ENCODE measurements at regions not wholly inside any gene's neighbourhood (a gene's known extent, or its start where the extent isn't known, plus 50 kb on each side); places are given as distances from the start of the nearest gene placed in this dataset.
"Not testable (repeated sequence)": the region's sequence is repeated elsewhere in the genome, so short reads cannot be mapped to it uniquely, and the experiment has no call there.

- H3K27ac ChIP-seq; ATAC-seq; CTCF ChIA-PET; POLR2A ChIA-PET; H3K4me2 ChIP-seq; H3K4me3 ChIP-seq; H3K9me3 ChIP-seq; FAIRE-seq; H3K4me1 ChIP-seq; DNase-seq (ENCODE audit: low read depth in 1 of 2, low spot score in 1 of 2): not testable (repeated sequence)
- 53% methylated on average over 4 of the region's 29 CpGs for WGBS (ENCODE audit: missing lambda C conversion rate)
These were observed 337.9 kb downstream of the GOLGA6L6 start for GRCh38 chr15:20203649-20204150.

- CTCF ChIA-PET; H3K4me3 ChIP-seq; H3K27ac ChIP-seq; DNase-seq (ENCODE audit: low read depth in 1 of 2, low spot score in 1 of 2); H3K4me1 ChIP-seq; FAIRE-seq; ATAC-seq; POLR2A ChIA-PET; H3K4me2 ChIP-seq: not testable (repeated sequence)
- peak; percentile 7; the same call in 1 of the 3 replicates for TF ChIP-seq CTCF (IDR thresholded peaks at IDR 0.05)
- H3K9me3 ChIP-seq = peaks cover 18% of the 10 kb centered on the region; the same call in 2 of the 3 replicates
- 46% methylated on average over 4 of the region's 4 CpGs for WGBS (ENCODE audit: missing lambda C conversion rate)
These were observed 346.9 kb downstream of the GOLGA6L6 start for GRCh38 chr15:20194591-20195198.

GRCh38 chr15:20192982-20193929 is 348.3 kb downstream of the GOLGA6L6 start:
- CTCF ChIA-PET, H3K27ac ChIP-seq, POLR2A ChIA-PET, H3K4me3 ChIP-seq, FAIRE-seq, H3K4me1 ChIP-seq: not testable (repeated sequence)
- peaks cover 24% of the 10 kb centered on the region; the same call in 2 of the 3 replicates for H3K9me3 ChIP-seq
- ATAC-seq (peak; percentile 98 to 100), DNase-seq (ENCODE audit: low read depth in 1 of 2, low spot score in 1 of 2) (peak in 1 of 2 experiments; percentile 64)
- peak; percentile 57 for TF ChIP-seq CTCF (IDR thresholded peaks at IDR 0.05)
- peak; percentile 65 for TF ChIP-seq RAD21 (conservative IDR thresholded peaks at IDR 0.05 in 1 of 2, IDR thresholded peaks at IDR 0.05 in 1 of 2)
- peak; percentile 44 for TF ChIP-seq SMC3 (IDR thresholded peaks at IDR 0.05)
- H3K4me2 ChIP-seq = peak overlapping the region; percentile 30; the same call in 1 of the 3 replicates
- WGBS (ENCODE audit: missing lambda C conversion rate) = 27% methylated on average over 16 of the region's 16 CpGs

- CTCF ChIA-PET; FAIRE-seq; H3K27ac ChIP-seq; H3K4me2 ChIP-seq; DNase-seq (ENCODE audit: low read depth in 1 of 2, low spot score in 1 of 2); H3K4me1 ChIP-seq; H3K4me3 ChIP-seq; ATAC-seq; POLR2A ChIA-PET: not testable (repeated sequence)
- 43% methylated on average over 6 of the region's 6 CpGs for WGBS (ENCODE audit: missing lambda C conversion rate)
- peaks cover 24% of the 10 kb centered on the region; the same call in 2 of the 3 replicates for H3K9me3 ChIP-seq
These were observed 350.0 kb downstream of the GOLGA6L6 start for GRCh38 chr15:20191508-20192125.

GRCh38 chr15:20188611-20189010 is 353.0 kb downstream of the GOLGA6L6 start:
- 27% methylated on average over 4 of the region's 4 CpGs for WGBS (ENCODE audit: missing lambda C conversion rate)
- H3K27ac ChIP-seq; H3K4me1 ChIP-seq; H3K4me3 ChIP-seq; FAIRE-seq; POLR2A ChIA-PET; CTCF ChIA-PET; ATAC-seq; H3K4me2 ChIP-seq; DNase-seq (ENCODE audit: low read depth in 1 of 2, low spot score in 1 of 2): not testable (repeated sequence)
- H3K9me3 ChIP-seq = peaks cover 12% of the 10 kb centered on the region; the same call in 2 of the 3 replicates

GRCh38 chr15:20187370-20188355 is 353.9 kb downstream of the GOLGA6L6 start:
- peaks cover 12% of the 10 kb centered on the region; the same call in 2 of the 3 replicates for H3K9me3 ChIP-seq
- POLR2A ChIA-PET; ATAC-seq; H3K4me3 ChIP-seq; DNase-seq (ENCODE audit: low read depth in 1 of 2, low spot score in 1 of 2); CTCF ChIA-PET; H3K4me1 ChIP-seq; FAIRE-seq; H3K27ac ChIP-seq; H3K4me2 ChIP-seq: not testable (repeated sequence)
- WGBS (ENCODE audit: missing lambda C conversion rate) = 26% methylated on average over 1 of the region's 1 CpG

- CTCF ChIA-PET; H3K4me3 ChIP-seq; H3K9me3 ChIP-seq; H3K4me2 ChIP-seq; POLR2A ChIA-PET; H3K27ac ChIP-seq; ATAC-seq; DNase-seq (ENCODE audit: low read depth in 1 of 2, low spot score in 1 of 2); FAIRE-seq; H3K4me1 ChIP-seq: not testable (repeated sequence)
- 35% methylated on average over 9 of the region's 13 CpGs for whole genome bisulfite sequencing (ENCODE audit: missing lambda C conversion rate)
These were observed 356.7 kb downstream of the GOLGA6L6 start for GRCh38 chr15:20184879-20185278.

GRCh38 chr15:20168221-20168620 is 373.4 kb downstream of the GOLGA6L6 start:
- POLR2A ChIA-PET; H3K9me3 ChIP-seq; FAIRE-seq; H3K4me1 ChIP-seq; ATAC-seq; H3K4me3 ChIP-seq; H3K4me2 ChIP-seq; DNase-seq (ENCODE audit: low read depth in 1 of 2, low spot score in 1 of 2); CTCF ChIA-PET; H3K27ac ChIP-seq: not testable (repeated sequence)
- 60% methylated on average over 4 of the region's 33 CpGs for WGBS (ENCODE audit: missing lambda C conversion rate)

Measured in A549 (cell line).